ENCODE measurements at regions not wholly inside any gene's neighbourhood (a gene's known extent, or its start where the extent isn't known, plus 50 kb on each side); places are given as distances from the start of the nearest gene placed in this dataset.
A peak's percentile ranks its signal among the peaks of the same experiment; 100 is the strongest.

DNA sequence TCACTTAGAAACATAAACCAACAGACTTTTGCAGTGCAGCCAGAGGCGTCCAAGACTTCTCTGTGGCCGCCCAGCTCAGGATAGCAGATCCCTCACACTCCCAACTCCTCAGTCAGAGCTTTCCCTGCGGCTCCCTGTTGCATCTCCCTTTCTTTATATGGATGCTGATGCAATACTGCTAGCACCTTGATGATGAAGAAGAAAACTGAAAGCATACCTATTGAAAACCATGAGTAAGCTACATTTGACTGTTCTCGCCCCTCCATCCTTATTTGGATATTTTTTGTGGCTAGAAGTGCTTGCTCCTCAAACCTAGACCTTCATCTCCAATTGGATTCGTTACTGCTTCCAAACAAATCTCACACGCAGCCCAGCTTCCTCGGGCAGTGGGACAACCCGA is 57.3 kb upstream of the UBL3 start:
- no peak for DNase-seq (ENCODE audit: low read depth)

DNA sequence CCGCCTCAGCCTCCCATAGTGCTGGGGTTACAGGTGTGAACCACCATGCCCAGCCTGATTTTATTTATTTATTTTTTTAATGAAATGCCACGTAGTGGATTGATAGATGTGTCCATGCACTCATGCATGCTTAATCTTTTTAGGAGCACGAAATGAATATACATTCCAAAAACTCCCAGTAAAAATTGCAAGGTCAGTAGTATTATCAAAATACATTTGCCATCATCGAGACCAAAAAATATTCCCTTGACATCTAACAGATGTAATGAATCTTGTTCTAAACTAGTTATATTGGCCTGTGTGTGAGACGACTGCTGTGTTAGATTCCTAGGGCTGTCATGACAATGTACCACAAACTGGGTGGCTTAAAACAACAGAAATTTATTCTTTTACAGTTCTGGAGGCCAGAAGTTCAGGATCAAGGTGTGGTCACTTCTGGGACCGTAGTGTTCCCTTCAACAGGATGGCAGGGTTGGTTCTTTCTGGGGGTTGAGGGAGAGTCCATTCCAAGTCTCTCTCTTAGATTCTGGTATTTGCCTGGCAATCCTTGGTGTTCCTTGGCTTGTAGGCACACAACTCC is 56.1 kb upstream of the UBL3 start:
- DNase-seq (ENCODE audit: low read depth): no peak

DNA sequence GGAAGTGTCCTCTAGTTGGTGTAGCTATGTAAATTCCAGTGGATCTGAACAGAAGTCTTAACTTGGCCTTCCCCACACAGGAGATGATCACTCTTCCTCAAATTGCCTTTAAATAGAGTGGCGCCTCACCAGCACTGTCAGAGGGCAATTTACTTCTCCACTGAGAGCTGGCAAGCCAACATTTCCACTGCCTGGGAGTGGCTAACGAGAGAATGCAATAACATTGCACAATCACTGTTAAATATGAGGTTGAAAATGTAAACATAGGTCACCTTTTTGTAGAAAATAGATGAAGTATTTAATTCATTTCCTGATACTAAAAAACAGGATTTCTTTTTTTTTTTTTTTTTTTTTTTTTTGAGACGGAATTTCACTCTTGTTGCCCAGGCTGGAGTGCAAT is 55.4 kb upstream of the UBL3 start:
- peak; percentile 62 for DNase-seq (ENCODE audit: low read depth)

DNA sequence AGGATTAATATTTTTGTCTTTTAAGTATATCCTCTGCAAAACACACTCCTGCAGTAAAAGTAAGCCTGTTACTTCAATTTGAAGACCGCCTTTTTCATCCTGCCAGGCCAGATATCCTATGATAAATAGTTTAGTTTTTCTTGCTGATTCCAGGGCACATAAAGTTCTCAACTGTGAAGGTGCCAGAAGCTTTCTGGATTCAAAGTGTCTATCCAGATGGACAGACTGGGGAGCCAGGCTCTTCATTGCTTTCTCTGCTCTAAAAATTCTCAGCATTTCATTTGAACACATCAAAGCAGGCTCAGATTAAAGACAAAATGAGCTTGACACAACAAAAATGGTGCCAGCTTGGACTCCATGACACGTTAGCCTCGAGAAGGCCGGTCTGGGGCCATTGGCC is 53.6 kb upstream of the UBL3 start:
- DNase-seq (ENCODE audit: low read depth): no peak

DNA sequence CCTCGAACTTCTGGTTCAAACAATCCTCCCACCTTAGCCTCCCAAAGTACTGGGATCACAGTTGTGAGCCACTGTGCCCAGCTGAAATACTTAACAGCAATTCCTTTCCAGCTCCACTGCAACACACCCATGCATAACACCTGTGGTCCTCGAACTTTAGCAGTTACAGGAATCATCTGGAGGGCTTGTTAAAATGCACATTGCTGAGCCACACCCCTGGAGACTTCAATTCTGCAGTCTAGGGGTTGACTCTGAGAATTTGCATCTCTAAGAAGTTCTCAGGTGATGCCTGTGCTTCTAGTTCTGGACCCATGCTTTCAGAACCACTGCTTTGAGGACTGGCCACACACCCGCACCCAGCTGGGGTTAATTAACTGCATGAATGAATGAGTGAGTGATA is 53.1 kb upstream of the UBL3 start:
- DNase-seq (ENCODE audit: low read depth): no peak

DNA sequence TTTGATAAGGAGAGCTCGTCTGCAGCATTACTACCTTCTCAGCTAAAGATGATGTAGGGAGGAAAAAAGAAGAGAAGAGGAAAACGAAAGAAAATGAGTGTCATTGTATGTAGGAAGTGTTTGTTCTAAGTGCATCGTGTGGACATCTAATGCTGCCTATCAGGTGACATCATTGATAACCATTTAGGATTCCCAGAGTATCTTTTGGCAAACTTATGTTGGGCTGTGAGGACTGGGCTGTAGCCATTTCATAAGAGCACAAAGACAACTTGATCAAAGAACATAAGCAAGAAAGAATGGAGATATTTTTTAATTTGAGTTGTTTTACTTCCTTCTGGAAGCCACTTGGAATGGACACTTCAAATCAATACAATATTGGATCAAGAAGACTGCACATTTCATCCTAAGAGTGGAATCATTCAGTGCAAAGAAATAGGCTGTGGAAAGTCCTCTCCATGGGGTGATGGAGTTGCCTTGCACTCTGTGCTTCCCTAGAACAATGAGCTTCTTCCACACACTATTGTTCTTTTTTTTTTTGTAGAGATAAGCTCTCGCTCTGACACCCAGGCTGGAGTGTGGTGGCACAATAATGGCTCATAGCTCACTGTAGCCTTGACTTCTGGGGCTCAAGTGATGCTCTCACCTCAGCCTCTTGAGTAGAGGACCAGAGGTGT is 52.4 kb upstream of the UBL3 start:
- DNase-seq (ENCODE audit: low read depth): no peak

DNA sequence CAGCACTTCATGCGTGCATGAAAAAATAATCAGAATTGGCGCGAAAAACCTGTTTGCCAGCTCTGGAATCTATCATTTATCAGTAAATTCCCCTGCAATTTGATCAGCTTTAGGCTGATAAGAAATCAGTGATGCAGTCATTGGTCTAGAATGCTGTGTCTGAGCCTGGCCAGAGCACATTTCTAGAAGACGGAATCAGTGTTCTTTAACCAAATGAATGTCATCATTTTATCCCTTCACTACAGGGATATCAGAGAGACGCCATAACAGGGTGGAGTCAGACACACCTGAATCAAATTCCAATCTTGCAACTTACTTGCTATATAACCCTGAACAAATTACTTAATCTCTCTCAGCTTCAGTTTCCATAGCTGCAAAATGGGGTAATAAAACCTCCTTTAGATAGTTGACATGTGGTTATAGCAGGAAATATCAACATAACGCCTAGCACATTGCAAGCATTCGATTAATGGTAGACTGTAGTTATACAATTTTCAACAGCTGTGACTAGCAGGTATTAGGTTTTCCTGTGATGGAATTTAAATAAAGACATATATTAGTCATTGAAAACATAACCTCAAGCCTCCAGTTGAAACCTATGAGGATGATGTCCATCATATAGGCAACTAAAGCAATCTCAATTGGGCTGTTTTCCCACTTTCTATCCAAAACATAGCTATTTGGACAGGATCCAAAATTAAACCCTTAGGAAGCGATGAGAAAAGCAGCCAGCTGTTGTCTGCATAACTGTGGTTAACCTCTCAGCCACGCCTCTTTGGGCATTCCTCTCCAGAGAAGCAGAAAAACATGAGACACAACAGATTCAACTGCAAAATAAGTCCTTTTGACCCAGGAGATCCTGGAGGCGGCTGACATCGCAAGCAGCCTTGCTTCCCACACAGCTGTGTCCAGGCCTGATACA is 51.6 kb upstream of the UBL3 start:
- peak; percentile 96 for DNase-seq (ENCODE audit: low read depth)
